GM23338 (cell line): ENCODE measurements at regions not wholly inside any gene's neighbourhood (a gene's known extent, or its start where the extent isn't known, plus 50 kb on each side); places are given as distances from the start of the nearest gene placed in this dataset.

Experiments used
- ATAC-seq: fragments of 200-7000 bp; cut with Tn5 transposase; 3 replicates; pipeline ENCODE4 v1.9.1; 2020
- DNase-seq: peaks from one replicate; pipeline ENCODE4 v3.0.0-alpha.2; 2015; ENCODE audit warnings: low spot score
- H2AFZ ChIP-seq: fragments of 200-600 bp; sonication (generic); 2 replicates; pipeline ENCODE4 v1.8.0; 2016; ENCODE audit warnings: antibody characterized with exemption, mild to moderate bottlenecking, moderate library complexity
- H3F3A ChIP-seq: fragments of 200-600 bp; sonication (generic); replicated peaks from 2 replicates; pipeline ENCODE4 v1.8.0; 2017; ENCODE audit warnings: antibody characterized with exemption, mixed run types, low read depth
- H3K27ac ChIP-seq: fragments of 200-600 bp; sonication (generic); 2 replicates; pipeline ENCODE4 v1.6.1; 2016; ENCODE audit warnings: low read depth
- H3K27me3 ChIP-seq: fragments of 200-600 bp; sonication (generic); 2 replicates; pipeline ENCODE4 v1.8.0; 2016; ENCODE audit warnings: mild to moderate bottlenecking, mixed run types, moderate library complexity; ENCODE audit not compliant: insufficient read depth
- H3K36me3 ChIP-seq: fragments of 200-600 bp; sonication (generic); 2 replicates; pipeline ENCODE4 v1.8.0; 2016; ENCODE audit warnings: mild to moderate bottlenecking; ENCODE audit not compliant: insufficient read depth
- H3K4me1 ChIP-seq: fragments of 200-600 bp; sonication (generic); 2 replicates; pipeline ENCODE4 v1.8.0; 2016; ENCODE audit warnings: mild to moderate bottlenecking, moderate library complexity; ENCODE audit not compliant: insufficient read depth
- H3K4me2 ChIP-seq: fragments of 200-600 bp; sonication (generic); 2 replicates; pipeline ENCODE4 v1.7.1; 2017; ENCODE audit warnings: mixed run types
- H3K4me3 ChIP-seq: fragments of 200-600 bp; sonication (generic); 2 replicates; pipeline ENCODE4 v1.6.1; 2016; ENCODE audit warnings: mixed run types
- H3K79me2 ChIP-seq: fragments of 200-600 bp; sonication (generic); replicated peaks from 2 replicates; pipeline ENCODE4 v1.8.0; 2017; ENCODE audit warnings: mild to moderate bottlenecking; ENCODE audit not compliant: insufficient read depth
- H3K9me2 ChIP-seq: fragments of 200-600 bp; sonication (generic); 2 replicates; pipeline ENCODE4 v1.8.0; 2017; ENCODE audit not compliant: insufficient read depth
- H4K20me1 ChIP-seq: fragments of 200-600 bp; sonication (generic); replicated peaks from 2 replicates; pipeline ENCODE4 v1.8.0; 2017; ENCODE audit warnings: mild to moderate bottlenecking; ENCODE audit not compliant: insufficient read depth
- H3K27ac Mint-ChIP-seq: 2 replicates; pipeline ENCODE4 v1.8.0; 2020; ENCODE audit warnings: inconsistent platforms, mild to moderate bottlenecking, moderate library complexity, mixed read lengths
- H3K27me3 Mint-ChIP-seq: 3 replicates; pipeline ENCODE4 v1.8.0; 2022; ENCODE audit warnings: low read depth, mild to moderate bottlenecking, moderate library complexity, mixed read lengths, inconsistent platforms; ENCODE audit not compliant: insufficient read depth, poor library complexity
- H3K36me3 Mint-ChIP-seq: 3 replicates; pipeline ENCODE4 v1.8.0; 2021; ENCODE audit warnings: low read depth, mild to moderate bottlenecking, inconsistent platforms, moderate library complexity, mixed read lengths
- H3K4me1 Mint-ChIP-seq: 3 replicates; pipeline ENCODE4 v1.8.0; 2020; ENCODE audit warnings: mild to moderate bottlenecking, inconsistent platforms, mixed read lengths
- H3K4me3 Mint-ChIP-seq: 3 replicates; pipeline ENCODE4 v1.8.0; 2021; ENCODE audit warnings: moderate library complexity, mild to moderate bottlenecking, inconsistent platforms, mixed read lengths
- H3K9me3 Mint-ChIP-seq: 3 replicates; pipeline ENCODE4 v1.8.0; 2020; ENCODE audit warnings: moderate library complexity, mild to moderate bottlenecking, inconsistent platforms, mixed read lengths
- CREB1 ChIP-seq: fragments of 250-450 bp; sonication (Bioruptor Pico); IDR thresholded peaks from 2 replicates; pipeline ENCODE4 v1.5.0; 2020; ENCODE audit warnings: low read depth, mild to moderate bottlenecking, moderate library complexity
- ZNF114 ChIP-seq: fragments of 250-450 bp; sonication (Bioruptor Pico); IDR thresholded peaks from 2 replicates; pipeline ENCODE4 v1.5.0; 2020; ENCODE audit warnings: mild to moderate bottlenecking, moderate library complexity
- ZNF331 ChIP-seq: fragments of 250-450 bp; sonication (Bioruptor Pico); IDR thresholded peaks from 2 replicates; pipeline ENCODE4 v1.5.0; 2020; ENCODE audit warnings: low read depth, mild to moderate bottlenecking, moderate library complexity
- TF ChIP-seq, protein P1 (sequence below): IDR thresholded peaks from 2 replicates; pipeline ENCODE4 v1.6.1; 2016; ENCODE audit warnings: antibody characterized with exemption
- TF ChIP-seq, protein P2 (sequence below), 2 experiments: fragments of 200-600 bp in 1 of 2; sonication (generic) in 1 of 2; conservative IDR thresholded peaks; 2 replicates each; pipeline versions ENCODE4 v1.5.1 to v1.6.1; 2016 to 2017; ENCODE audit warnings: antibody characterized with exemption in 2 of 2, low read depth in 2 of 2, mild to moderate bottlenecking in 2 of 2, moderate library complexity in 1 of 2
- TF ChIP-seq, protein P3 (sequence below): IDR thresholded peaks from one replicate; pipeline ENCODE4 v1.6.1; 2018; ENCODE audit warnings: antibody characterized with exemption; ENCODE audit not compliant: unreplicated experiment
- TF ChIP-seq, protein P4 (sequence below): fragments of 250-450 bp; sonication (Bioruptor Pico); IDR thresholded peaks from 2 replicates; pipeline ENCODE4 v1.5.0; 2020; ENCODE audit warnings: mild to moderate bottlenecking, moderate library complexity

DNA sequence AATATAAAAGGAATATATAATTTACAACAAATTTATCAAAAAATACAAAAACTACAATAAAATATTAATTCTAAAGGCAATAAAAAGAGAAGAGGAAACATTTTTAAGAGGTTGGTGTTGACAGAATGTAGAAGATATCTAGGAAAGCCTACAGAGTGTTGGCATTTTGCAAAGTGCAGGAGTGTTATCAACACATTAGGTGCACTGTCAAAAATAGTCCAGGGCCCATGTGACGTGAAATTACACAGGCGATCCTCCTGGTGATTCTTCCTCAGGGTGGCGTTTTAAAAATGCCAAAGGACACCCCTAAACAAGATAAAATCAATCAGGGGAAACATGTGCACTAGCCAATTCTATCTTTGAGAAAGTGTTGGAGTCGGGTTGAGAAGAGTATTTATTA is 222.7 kb downstream of the ARPP21 start:
- no peak for DNase-seq
- Mint-ChIP-seq H3K27ac (no peak overlapping the region), H3K9me3 (no peaks in the 10 kb centered on the region), H3K27me3 (no peaks in the 10 kb centered on the region), H3K4me1 (no peaks in the 10 kb centered on the region), H3K4me3 (no peak overlapping the region), H3K36me3 (no peaks in the 10 kb centered on the region)
- Histone ChIP-seq H3K4me2 (no peak overlapping the region), H3K27me3 (no peaks in the 10 kb centered on the region), H3F3A (no peaks in the 10 kb centered on the region), H3K9me2 (no peaks in the 10 kb centered on the region), H3K27ac (no peak overlapping the region), H3K36me3 (no peaks in the 10 kb centered on the region), H3K4me3 (no peak overlapping the region), H4K20me1 (no peaks in the 10 kb centered on the region), H2AFZ (no peak overlapping the region), H3K4me1 (no peaks in the 10 kb centered on the region), H3K79me2 (no peaks in the 10 kb centered on the region)
- no peak for ATAC-seq
- TF ChIP-seq ZNF114 (CRISPR knock-in tag), result no peak
- TF ChIP-seq ZNF331 (CRISPR knock-in tag), result no peak
- TF ChIP-seq, protein P1, sequence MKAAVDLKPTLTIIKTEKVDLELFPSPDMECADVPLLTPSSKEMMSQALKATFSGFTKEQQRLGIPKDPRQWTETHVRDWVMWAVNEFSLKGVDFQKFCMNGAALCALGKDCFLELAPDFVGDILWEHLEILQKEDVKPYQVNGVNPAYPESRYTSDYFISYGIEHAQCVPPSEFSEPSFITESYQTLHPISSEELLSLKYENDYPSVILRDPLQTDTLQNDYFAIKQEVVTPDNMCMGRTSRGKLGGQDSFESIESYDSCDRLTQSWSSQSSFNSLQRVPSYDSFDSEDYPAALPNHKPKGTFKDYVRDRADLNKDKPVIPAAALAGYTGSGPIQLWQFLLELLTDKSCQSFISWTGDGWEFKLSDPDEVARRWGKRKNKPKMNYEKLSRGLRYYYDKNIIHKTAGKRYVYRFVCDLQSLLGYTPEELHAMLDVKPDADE, result no peak
- TF ChIP-seq, protein P2, sequence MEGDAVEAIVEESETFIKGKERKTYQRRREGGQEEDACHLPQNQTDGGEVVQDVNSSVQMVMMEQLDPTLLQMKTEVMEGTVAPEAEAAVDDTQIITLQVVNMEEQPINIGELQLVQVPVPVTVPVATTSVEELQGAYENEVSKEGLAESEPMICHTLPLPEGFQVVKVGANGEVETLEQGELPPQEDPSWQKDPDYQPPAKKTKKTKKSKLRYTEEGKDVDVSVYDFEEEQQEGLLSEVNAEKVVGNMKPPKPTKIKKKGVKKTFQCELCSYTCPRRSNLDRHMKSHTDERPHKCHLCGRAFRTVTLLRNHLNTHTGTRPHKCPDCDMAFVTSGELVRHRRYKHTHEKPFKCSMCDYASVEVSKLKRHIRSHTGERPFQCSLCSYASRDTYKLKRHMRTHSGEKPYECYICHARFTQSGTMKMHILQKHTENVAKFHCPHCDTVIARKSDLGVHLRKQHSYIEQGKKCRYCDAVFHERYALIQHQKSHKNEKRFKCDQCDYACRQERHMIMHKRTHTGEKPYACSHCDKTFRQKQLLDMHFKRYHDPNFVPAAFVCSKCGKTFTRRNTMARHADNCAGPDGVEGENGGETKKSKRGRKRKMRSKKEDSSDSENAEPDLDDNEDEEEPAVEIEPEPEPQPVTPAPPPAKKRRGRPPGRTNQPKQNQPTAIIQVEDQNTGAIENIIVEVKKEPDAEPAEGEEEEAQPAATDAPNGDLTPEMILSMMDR (conservative IDR thresholded peaks at IDR 0.05; ENCODE audit: low read depth in 2 of 2), result no peak
- no peak for TF ChIP-seq CREB1
- TF ChIP-seq, protein P3, sequence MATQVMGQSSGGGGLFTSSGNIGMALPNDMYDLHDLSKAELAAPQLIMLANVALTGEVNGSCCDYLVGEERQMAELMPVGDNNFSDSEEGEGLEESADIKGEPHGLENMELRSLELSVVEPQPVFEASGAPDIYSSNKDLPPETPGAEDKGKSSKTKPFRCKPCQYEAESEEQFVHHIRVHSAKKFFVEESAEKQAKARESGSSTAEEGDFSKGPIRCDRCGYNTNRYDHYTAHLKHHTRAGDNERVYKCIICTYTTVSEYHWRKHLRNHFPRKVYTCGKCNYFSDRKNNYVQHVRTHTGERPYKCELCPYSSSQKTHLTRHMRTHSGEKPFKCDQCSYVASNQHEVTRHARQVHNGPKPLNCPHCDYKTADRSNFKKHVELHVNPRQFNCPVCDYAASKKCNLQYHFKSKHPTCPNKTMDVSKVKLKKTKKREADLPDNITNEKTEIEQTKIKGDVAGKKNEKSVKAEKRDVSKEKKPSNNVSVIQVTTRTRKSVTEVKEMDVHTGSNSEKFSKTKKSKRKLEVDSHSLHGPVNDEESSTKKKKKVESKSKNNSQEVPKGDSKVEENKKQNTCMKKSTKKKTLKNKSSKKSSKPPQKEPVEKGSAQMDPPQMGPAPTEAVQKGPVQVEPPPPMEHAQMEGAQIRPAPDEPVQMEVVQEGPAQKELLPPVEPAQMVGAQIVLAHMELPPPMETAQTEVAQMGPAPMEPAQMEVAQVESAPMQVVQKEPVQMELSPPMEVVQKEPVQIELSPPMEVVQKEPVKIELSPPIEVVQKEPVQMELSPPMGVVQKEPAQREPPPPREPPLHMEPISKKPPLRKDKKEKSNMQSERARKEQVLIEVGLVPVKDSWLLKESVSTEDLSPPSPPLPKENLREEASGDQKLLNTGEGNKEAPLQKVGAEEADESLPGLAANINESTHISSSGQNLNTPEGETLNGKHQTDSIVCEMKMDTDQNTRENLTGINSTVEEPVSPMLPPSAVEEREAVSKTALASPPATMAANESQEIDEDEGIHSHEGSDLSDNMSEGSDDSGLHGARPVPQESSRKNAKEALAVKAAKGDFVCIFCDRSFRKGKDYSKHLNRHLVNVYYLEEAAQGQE, result no peak
- TF ChIP-seq, protein P4, sequence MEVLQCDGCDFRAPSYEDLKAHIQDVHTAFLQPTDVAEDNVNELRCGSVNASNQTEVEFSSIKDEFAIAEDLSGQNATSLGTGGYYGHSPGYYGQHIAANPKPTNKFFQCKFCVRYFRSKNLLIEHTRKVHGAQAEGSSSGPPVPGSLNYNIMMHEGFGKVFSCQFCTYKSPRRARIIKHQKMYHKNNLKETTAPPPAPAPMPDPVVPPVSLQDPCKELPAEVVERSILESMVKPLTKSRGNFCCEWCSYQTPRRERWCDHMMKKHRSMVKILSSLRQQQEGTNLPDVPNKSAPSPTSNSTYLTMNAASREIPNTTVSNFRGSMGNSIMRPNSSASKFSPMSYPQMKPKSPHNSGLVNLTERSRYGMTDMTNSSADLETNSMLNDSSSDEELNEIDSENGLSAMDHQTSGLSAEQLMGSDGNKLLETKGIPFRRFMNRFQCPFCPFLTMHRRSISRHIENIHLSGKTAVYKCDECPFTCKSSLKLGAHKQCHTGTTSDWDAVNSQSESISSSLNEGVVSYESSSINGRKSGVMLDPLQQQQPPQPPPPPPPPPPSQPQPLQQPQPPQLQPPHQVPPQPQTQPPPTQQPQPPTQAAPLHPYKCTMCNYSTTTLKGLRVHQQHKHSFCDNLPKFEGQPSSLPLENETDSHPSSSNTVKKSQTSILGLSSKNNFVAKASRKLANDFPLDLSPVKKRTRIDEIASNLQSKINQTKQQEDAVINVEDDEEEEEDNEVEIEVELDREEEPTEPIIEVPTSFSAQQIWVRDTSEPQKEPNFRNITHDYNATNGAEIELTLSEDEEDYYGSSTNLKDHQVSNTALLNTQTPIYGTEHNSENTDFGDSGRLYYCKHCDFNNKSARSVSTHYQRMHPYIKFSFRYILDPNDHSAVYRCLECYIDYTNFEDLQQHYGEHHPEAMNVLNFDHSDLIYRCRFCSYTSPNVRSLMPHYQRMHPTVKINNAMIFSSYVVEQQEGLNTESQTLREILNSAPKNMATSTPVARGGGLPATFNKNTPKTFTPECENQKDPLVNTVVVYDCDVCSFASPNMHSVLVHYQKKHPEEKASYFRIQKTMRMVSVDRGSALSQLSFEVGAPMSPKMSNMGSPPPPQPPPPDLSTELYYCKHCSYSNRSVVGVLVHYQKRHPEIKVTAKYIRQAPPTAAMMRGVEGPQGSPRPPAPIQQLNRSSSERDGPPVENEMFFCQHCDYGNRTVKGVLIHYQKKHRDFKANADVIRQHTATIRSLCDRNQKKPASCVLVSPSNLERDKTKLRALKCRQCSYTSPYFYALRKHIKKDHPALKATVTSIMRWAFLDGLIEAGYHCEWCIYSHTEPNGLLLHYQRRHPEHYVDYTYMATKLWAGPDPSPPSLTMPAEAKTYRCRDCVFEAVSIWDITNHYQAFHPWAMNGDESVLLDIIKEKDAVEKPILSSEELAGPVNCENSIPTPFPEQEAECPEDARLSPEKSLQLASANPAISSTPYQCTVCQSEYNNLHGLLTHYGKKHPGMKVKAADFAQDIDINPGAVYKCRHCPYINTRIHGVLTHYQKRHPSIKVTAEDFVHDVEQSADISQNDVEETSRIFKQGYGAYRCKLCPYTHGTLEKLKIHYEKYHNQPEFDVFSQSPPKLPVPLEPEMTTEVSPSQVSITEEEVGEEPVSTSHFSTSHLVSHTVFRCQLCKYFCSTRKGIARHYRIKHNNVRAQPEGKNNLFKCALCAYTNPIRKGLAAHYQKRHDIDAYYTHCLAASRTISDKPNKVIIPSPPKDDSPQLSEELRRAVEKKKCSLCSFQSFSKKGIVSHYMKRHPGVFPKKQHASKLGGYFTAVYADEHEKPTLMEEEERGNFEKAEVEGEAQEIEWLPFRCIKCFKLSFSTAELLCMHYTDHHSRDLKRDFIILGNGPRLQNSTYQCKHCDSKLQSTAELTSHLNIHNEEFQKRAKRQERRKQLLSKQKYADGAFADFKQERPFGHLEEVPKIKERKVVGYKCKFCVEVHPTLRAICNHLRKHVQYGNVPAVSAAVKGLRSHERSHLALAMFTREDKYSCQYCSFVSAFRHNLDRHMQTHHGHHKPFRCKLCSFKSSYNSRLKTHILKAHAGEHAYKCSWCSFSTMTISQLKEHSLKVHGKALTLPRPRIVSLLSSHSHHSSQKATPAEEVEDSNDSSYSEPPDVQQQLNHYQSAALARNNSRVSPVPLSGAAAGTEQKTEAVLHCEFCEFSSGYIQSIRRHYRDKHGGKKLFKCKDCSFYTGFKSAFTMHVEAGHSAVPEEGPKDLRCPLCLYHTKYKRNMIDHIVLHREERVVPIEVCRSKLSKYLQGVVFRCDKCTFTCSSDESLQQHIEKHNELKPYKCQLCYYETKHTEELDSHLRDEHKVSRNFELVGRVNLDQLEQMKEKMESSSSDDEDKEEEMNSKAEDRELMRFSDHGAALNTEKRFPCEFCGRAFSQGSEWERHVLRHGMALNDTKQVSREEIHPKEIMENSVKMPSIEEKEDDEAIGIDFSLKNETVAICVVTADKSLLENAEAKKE (CRISPR knock-in tag), result no peak
